ENCODE measurements at regions not wholly inside any gene's neighbourhood (a gene's known extent, or its start where the extent isn't known, plus 50 kb on each side); places are given as distances from the start of the nearest gene placed in this dataset.

DNA sequence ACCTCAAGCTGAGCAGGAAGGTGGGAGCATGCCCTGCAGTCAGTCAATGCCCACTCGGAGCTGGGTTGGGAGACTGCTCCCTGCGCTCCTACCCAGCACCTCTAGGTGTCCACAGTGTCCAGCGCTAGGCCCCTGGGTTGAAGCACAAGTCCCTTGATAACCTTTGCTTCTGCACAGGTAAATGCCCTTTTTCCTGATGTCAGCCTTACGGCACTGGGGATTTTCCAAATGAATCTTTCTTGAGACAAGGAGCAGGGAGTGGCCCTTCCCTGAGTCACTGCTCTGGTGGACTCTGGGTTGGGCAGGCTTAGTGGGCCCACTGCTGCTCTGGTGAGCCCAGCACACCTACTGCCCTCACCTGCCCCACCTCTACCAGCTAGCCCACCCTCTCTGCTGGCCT lies 61.9 kb upstream of the OPN4 start:
- in situ Hi-C loops (cut with MboI; ENCODE audit: low pct_unique_long_range_greater_than_20kb, low sequenced_read_pairs, unreplicated experiment): no loop called here
- DNase-seq (ENCODE audit: low spot score): no peak
- TF ChIP-seq, protein P1, sequence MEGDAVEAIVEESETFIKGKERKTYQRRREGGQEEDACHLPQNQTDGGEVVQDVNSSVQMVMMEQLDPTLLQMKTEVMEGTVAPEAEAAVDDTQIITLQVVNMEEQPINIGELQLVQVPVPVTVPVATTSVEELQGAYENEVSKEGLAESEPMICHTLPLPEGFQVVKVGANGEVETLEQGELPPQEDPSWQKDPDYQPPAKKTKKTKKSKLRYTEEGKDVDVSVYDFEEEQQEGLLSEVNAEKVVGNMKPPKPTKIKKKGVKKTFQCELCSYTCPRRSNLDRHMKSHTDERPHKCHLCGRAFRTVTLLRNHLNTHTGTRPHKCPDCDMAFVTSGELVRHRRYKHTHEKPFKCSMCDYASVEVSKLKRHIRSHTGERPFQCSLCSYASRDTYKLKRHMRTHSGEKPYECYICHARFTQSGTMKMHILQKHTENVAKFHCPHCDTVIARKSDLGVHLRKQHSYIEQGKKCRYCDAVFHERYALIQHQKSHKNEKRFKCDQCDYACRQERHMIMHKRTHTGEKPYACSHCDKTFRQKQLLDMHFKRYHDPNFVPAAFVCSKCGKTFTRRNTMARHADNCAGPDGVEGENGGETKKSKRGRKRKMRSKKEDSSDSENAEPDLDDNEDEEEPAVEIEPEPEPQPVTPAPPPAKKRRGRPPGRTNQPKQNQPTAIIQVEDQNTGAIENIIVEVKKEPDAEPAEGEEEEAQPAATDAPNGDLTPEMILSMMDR (IDR thresholded peaks at IDR 0.05; ENCODE audit: extremely low read depth, insufficient read depth, missing control alignments): no peak

DNA sequence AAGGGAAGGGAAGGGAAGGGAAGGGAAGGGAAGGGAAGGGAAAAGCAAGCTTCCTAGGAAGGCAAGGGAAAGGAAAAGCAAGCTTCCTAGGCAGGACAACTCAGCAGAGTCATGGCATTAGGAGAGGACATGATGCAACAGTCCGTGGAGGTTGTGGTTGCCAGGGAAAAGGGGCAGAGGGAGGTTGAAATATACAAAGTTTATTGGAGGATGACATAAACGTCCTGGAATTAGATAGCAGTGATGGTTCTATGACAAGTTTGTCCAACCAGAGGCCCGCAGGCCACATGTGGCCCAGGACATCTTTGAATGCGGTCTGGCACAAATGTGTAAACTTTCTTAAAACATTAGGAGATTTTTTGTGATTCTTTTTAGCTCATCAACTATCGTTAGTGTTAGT lies 59.8 kb upstream of the OPN4 start:
- in situ Hi-C loops (cut with MboI; ENCODE audit: low pct_unique_long_range_greater_than_20kb, low sequenced_read_pairs, unreplicated experiment): no loop called here
- no peak for DNase-seq (ENCODE audit: low spot score)

DNA sequence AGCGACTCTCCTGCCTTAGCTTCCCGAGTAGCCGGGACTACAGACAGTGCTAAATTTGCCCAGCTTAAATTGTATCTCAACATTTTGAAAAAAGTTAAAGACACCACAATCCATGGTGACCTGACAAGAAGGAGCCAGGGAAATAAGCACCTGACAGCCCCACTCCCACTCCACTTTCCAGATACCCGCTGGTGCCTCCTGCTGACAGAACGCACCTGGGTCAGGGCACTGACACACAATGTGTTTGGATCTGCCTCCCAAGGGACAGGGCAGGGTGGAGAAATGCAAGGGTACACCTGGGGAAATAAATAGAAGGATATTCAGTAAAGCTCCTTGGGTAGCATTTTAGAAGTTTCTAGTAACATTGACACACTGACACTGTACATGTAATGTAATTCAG lies 58.9 kb upstream of the OPN4 start:
- in situ Hi-C loops (cut with MboI; ENCODE audit: low pct_unique_long_range_greater_than_20kb, low sequenced_read_pairs, unreplicated experiment): no loop called here

More for the DNA sequence above, 59.8 kb upstream of the OPN4 start:
- TF ChIP-seq, protein P1 (IDR thresholded peaks at IDR 0.05; ENCODE audit: extremely low read depth, insufficient read depth, missing control alignments): no peak

DNA sequence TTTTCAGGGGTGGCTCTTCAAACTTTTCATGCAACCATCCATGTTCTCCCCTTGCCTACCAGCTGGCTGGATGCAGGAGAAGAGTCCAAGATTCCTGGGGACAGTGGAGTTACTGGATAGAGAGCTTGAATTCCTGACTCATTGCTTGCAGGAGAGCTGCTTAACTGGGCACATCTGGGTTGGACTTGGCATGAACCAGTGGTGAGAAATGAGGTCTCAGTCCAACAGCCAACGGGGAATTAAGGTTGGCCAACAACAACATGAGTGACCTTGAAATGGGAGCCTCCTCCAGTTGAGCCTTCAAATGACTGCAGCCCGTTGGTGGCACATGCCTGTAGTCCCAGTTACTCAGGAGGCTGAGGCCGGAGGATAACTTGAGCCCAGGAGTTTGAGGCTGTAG lies 58.1 kb upstream of the OPN4 start:
- in situ Hi-C loops (cut with MboI; ENCODE audit: low pct_unique_long_range_greater_than_20kb, low sequenced_read_pairs, unreplicated experiment): no loop called here
- TF ChIP-seq, protein P1 (IDR thresholded peaks at IDR 0.05; ENCODE audit: extremely low read depth, insufficient read depth, missing control alignments): no peak
- DNase-seq (ENCODE audit: low spot score): no peak

More for the DNA sequence above, 58.9 kb upstream of the OPN4 start:
- TF ChIP-seq, protein P1 (IDR thresholded peaks at IDR 0.05; ENCODE audit: extremely low read depth, insufficient read depth, missing control alignments): no peak
- DNase-seq (ENCODE audit: low spot score): no peak

DNA sequence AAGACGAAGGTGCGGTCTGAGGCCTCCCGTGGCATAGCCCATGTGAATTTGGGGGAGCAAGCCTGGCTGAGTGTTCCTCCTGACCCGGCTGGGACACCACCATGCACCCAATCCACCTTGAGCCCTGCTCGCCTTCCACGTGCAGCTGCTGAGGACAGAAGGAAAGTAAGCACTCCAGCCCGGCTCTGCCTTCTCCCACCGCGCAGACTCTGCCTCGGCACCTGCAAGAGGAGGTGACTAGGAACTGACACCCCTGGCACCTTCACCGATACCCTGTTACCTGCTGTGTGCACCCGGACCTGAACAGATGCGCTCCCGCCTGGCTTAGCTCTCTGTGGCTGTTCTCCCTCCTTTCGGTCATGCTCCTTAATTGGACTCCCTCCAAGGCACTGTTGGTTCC lies 57.0 kb upstream of the OPN4 start:
- DNase-seq (ENCODE audit: low spot score): no peak
- in situ Hi-C loops (cut with MboI; ENCODE audit: low pct_unique_long_range_greater_than_20kb, low sequenced_read_pairs, unreplicated experiment): no loop called here
- TF ChIP-seq, protein P1 (IDR thresholded peaks at IDR 0.05; ENCODE audit: extremely low read depth, insufficient read depth, missing control alignments): no peak

DNA sequence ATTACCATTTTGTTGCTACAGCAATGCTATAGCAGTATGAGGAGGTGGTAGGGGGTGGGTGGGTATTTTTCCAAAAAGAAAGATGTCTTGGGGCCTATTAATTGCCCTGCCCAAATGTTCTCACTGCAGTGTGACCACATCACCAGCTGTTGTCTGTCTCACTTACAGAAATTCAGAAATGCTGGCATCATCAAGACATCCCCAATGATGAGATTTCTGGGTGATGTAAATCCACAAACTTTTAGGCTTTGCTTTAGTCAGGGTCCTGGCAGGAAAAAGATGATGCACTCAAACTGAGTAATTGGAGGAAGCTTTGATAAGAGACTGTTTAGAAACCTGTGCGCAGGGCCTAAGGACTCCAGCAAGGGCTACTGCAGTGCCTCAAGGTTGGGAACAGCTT lies 56.2 kb upstream of the OPN4 start:
- in situ Hi-C loops (cut with MboI; ENCODE audit: low pct_unique_long_range_greater_than_20kb, low sequenced_read_pairs, unreplicated experiment): no loop called here
- TF ChIP-seq, protein P1 (IDR thresholded peaks at IDR 0.05; ENCODE audit: extremely low read depth, insufficient read depth, missing control alignments): no peak
- no peak for DNase-seq (ENCODE audit: low spot score)

DNA sequence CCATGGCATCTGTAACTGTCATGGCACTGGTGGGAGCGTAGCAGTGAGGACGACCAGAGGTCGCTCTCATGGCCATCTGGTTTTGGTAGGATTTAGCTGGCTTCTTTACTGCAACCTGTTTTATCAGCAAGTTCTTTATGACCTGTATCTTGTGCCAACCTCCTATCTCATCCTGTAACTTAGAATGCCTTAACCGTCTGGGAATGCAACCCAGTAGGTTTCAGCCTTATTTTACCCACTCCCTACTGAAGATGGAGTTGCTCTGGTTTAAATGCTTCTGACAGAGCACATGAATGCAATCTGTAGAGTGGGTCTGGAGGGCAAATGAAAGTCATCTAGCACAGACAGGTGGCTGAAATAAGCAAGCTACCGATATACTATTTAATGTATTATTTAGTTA lies 55.3 kb upstream of the OPN4 start:
- in situ Hi-C loops (cut with MboI; ENCODE audit: low pct_unique_long_range_greater_than_20kb, low sequenced_read_pairs, unreplicated experiment): no loop called here

More for the DNA sequence above, 55.3 kb upstream of the OPN4 start:
- TF ChIP-seq, protein P1 (IDR thresholded peaks at IDR 0.05; ENCODE audit: extremely low read depth, insufficient read depth, missing control alignments): no peak
- DNase-seq (ENCODE audit: low spot score): no peak

Data from GM13977 (cell line).